ENCODE measurements at regions not wholly inside any gene's neighbourhood (a gene's known extent, or its start where the extent isn't known, plus 50 kb on each side); places are given as distances from the start of the nearest gene placed in this dataset.
"Not testable (repeated sequence)": the region's sequence is repeated elsewhere in the genome, so short reads cannot be mapped to it uniquely, and the experiment has no call there.

DNA sequence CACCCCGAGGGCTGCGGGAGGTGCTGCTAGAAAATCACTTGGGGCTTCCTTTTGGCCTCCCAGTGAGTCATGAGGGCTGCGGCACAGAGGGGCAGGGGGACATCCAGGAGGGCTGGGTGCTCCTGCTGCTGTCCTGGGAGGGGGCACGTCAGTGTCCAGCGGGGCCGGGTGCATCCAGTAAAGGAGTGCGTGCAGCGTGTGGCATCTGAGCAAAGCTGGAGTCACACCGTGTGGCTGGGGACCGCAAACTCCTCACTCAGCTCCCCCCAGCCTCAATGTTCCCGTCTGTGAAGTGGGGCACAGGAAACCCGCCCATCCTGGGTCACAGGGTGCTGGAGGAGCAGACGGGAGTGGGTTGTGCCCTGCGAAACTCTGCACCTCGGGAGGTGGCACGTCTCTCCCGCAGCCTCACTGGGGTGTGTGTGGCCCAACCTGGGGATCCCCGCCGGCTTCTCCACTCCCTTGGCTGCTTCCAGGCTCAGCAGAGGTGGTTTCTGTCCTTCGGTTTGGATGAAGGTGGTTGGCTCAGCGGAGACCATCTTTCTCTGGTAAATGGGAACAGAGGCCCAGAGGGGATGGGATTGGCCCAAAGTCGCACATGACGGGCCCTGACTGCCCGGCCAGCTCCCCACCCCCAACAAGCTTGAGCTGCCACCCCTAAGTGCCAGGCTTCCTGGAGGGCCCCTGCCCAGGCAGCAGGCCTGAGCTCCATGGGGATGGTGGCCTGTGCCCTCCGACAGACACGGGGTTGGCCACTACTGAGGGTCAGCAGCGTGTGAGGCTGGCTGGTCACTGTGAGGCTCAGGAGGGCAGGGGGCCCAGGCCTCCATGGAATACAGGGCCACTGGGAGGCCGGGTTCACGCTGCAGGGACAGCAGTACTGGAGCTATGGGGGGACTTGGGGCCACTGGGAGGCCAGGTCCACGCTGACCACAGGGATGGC is 114.9 kb downstream of the NPIPB11 start:
- TF ChIP-seq, protein P1, sequence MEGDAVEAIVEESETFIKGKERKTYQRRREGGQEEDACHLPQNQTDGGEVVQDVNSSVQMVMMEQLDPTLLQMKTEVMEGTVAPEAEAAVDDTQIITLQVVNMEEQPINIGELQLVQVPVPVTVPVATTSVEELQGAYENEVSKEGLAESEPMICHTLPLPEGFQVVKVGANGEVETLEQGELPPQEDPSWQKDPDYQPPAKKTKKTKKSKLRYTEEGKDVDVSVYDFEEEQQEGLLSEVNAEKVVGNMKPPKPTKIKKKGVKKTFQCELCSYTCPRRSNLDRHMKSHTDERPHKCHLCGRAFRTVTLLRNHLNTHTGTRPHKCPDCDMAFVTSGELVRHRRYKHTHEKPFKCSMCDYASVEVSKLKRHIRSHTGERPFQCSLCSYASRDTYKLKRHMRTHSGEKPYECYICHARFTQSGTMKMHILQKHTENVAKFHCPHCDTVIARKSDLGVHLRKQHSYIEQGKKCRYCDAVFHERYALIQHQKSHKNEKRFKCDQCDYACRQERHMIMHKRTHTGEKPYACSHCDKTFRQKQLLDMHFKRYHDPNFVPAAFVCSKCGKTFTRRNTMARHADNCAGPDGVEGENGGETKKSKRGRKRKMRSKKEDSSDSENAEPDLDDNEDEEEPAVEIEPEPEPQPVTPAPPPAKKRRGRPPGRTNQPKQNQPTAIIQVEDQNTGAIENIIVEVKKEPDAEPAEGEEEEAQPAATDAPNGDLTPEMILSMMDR (IDR thresholded peaks at IDR 0.05): not testable (repeated sequence)
- TF ChIP-seq POLR2A (IDR thresholded peaks at IDR 0.05): not testable (repeated sequence)

Data from body of pancreas (tissue), 4 donors.